H7 (cell line): ENCODE measurements at regions not wholly inside any gene's neighbourhood (a gene's known extent, or its start where the extent isn't known, plus 50 kb on each side); places are given as distances from the start of the nearest gene placed in this dataset.
"Not testable (repeated sequence)": the region's sequence is repeated elsewhere in the genome, so short reads cannot be mapped to it uniquely, and the experiment has no call there.

Source experiments
- DNase-seq: peaks from one replicate; pipeline ENCODE4 v3.0.0; 2012
- H3K27me3 ChIP-seq: 2 replicates; pipeline ENCODE4 v1.6.0; 2011; ENCODE audit warnings: mild to moderate bottlenecking, low read length; ENCODE audit not compliant: control insufficient read depth, insufficient read depth
- H3K36me3 ChIP-seq: replicated peaks from 2 replicates; pipeline ENCODE4 v1.5.1; 2011; ENCODE audit warnings: low read length; ENCODE audit not compliant: control insufficient read depth, insufficient read depth
- H3K4me3 ChIP-seq: 2 replicates; pipeline ENCODE4 v1.5.1; 2011; ENCODE audit warnings: low read depth, mild to moderate bottlenecking, control low read depth, low read length, moderate library complexity; ENCODE audit not compliant: insufficient read depth

DNA sequence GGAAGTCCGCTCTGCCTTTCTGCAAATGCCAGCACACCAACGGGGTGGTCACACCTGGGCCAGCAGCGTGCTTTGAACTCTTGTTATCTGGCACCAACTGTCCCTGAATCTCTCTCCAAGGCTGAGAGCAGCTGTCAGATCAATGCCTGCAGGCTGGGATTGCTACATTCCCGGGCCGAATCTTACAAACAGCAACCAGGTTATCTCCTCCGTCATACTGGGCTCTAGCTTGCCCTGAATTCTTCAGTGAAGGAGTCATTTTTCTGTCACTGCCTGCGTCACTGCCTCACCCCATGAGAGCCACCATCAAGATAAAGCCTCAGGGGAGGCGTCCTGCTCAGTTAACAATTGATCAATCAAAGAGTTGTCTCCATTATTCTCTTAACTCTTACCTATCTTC, 329.4 kb upstream of the PPARGC1A start:
- DNase-seq, result no peak
- Histone ChIP-seq H3K36me3 (no peaks in the 10 kb centered on the region), H3K4me3 (no peak overlapping the region), H3K27me3 (no peaks in the 10 kb centered on the region)

DNA sequence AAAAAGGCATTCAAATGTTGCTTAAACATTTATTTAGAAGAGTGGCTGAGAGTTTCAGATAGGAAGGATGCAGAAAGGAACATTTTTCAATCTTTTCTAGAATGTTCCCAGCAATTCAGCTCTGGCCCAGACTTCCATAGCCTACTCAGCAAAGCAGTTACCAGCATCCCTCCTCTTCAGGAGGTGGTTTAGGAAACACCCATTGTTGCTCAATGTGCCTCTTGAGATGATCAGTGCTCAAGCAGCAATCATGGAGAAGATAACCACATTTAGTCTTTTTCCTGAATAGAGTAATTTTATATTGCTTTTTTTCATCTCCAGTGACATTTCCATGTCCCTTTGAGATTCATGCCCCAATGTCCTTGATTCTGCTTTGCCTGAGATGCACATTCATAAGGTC, 328.7 kb upstream of the PPARGC1A start:
- H3K27me3 ChIP-seq, result no peaks in the 10 kb centered on the region
- no peak overlapping the region for H3K4me3 ChIP-seq
- DNase-seq, result no peak
- no peaks in the 10 kb centered on the region for H3K36me3 ChIP-seq

DNA sequence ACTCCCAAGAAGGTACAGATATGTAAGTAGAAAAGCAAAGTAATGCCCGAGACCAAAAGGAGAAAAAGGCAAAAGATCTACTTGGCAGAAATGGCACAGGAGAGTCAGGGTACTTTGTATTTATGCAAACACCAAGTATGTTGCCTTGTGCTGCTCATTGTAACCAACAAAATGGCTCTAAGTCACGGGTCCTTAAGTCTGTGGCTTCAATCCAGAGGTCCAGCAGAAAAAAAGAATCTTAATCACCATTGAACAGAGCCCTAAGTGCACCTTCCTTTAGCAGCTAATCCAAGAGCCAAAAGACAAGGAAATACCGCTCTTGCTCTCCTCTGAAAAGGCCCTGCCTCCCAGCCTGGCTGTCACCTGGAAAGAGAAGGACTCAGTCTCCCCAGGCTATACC, 324.9 kb upstream of the PPARGC1A start:
- Histone ChIP-seq H3K4me3 (no peak overlapping the region), H3K36me3 (no peaks in the 10 kb centered on the region), H3K27me3 (no peaks in the 10 kb centered on the region)
- no peak for DNase-seq

DNA sequence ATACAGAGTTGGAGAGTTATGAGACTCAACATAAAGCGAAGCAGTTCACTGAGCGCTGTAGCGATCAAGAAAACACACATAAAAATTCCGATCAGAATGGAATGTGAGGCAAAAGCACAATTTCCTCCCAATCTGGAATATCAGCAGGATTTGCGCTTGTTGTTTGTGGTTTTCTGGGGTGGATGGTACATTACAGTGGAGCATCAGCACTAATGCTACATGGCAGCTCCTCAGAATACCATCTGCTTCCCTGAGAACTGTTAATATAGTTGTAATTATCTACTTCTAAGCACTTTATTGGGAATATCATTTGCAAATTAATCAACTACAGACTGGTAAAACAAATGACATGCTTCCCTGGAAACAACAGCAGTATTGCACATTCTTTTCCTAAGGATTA, 324.1 kb upstream of the PPARGC1A start:
- H3K27me3 ChIP-seq, result no peaks in the 10 kb centered on the region
- H3K36me3 ChIP-seq, result no peaks in the 10 kb centered on the region
- no peak for DNase-seq
- H3K4me3 ChIP-seq, result no peak overlapping the region

DNA sequence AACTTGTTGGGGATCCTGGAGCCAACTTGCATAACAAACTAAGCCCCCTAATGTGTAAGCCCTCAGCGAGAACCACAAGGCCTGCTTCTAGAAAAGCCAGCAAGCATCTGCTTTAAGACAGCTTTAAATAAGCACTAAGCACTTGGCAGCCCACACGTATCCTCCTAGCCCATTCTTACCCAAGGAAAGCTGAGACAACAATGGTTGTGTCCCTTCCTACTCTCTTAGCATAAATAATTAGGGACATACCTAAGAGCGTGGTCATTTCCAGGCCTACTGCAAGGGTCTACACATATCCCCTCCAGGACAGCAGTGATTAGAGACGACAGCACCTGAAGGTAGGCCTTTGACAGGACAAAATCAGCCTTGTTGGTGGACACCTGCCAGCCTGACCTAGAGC, 322.8 kb upstream of the PPARGC1A start:
- no peak for DNase-seq
- Histone ChIP-seq H3K27me3 (no peaks in the 10 kb centered on the region), H3K4me3 (no peak overlapping the region), H3K36me3 (no peaks in the 10 kb centered on the region)

DNA sequence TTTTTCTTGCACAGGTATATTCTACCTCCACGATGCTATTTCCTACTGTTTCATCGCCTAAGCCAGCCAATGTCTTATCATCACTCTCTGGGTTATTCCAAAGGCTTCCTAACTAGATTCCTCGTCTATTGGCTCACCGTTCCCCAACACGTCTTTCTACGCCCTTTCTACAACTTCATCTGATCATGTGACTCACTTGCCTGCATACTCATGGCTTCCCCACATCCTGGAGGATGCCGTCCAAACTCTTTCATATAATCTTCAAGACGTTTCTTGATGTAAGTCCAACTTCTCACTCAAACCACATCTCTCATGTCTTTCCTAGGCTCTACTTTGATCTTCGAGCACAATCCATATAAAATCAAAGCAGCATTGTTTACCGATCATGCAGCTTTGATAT, 322.0 kb upstream of the PPARGC1A start:
- DNase-seq, result no peak
- no peaks in the 10 kb centered on the region for H3K27me3 ChIP-seq
- H3K36me3 ChIP-seq, result no peaks in the 10 kb centered on the region
- no peak overlapping the region for H3K4me3 ChIP-seq

DNA sequence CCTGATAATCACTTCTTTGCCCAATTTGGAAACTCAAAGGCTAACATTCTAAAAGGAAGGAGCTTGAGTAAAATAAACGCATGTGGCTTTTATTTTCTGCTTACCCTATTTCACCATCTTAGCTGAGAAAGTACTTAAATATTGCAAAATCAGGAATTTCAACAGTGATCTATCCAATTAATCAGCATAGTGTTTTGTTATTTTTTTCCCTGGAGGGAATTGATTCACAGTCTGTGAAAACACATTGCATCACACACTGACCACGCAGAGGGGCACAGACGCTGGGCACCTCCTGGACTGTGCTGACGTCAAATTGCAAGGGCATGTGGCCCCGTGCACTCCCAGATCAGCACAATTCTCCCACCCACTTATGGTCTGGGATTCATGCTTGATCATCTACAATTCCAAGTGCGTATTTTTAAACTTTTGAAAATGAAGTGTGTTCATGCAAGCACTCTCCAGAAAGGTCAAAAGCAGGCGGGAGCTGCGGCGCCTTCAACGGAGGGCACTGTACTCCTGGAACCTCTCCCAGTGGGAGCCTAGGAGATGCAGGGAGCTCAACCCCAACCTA, 320.6 kb upstream of the PPARGC1A start:
- no peaks in the 10 kb centered on the region for H3K36me3 ChIP-seq
- H3K27me3 ChIP-seq, result no peaks in the 10 kb centered on the region
- H3K4me3 ChIP-seq, result no peak overlapping the region
- DNase-seq, result no peak

DNA sequence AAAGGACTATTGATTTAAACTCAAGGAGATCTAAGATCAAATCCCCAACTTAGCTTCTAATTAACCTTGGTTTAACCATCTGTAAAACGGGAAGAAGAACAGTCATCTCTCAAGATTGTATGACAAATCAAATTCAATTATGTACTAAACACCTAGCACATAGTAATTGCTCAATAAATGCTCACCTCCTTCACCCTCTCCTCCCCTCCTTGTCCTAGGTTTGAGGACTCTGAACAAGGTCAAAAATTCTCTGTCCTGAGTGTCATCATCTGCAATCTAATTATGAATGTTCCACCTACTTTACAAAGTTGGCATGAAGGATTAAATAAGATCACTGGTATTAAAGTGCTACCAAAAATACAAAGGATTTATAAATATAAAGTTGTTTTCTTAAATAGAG, 320.1 kb upstream of the PPARGC1A start:
- Histone ChIP-seq H3K4me3 (no peak overlapping the region), H3K36me3 (no peaks in the 10 kb centered on the region), H3K27me3 (no peaks in the 10 kb centered on the region)
- no peak for DNase-seq

DNA sequence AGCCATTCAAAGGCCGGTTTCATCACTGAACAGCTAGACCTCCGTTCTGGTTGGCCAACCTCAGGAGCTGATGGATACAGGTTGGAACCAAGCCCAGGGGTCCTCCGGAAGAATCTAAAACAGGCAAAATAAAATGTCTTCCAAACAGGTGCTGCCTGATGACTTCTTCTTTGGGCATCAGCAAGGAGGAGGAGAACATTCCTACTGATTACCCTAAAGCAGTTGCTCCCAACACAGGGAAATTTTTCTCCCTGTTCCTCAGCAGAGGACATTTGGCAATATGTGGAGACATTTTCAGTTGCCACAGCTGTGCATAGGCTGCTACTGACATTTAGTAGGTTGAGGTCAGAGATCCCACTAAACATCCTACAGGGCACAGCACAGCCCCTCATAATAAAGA, 319.3 kb upstream of the PPARGC1A start:
- DNase-seq, result no peak
- H3K36me3 ChIP-seq, result no peaks in the 10 kb centered on the region
- no peaks in the 10 kb centered on the region for H3K27me3 ChIP-seq
- no peak overlapping the region for H3K4me3 ChIP-seq

DNA sequence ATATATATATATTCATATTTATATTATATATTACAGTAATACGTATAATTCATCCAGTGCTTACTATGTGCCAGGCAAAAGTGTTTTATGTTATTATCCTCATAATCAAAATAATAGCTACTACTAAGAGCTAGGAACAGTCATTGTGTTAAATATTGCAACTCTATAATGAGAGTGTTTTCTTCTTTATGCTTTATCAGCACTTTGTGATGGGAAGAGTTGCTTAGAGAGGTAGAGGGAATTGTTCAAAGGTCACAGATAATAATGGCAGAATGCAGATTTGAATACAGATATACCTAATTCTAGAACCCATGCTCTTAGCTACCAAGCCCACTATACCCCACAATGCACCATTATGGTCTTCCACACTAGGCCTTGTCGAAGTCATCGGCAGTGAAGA, 318.8 kb upstream of the PPARGC1A start:
- Histone ChIP-seq H3K27me3 (no peaks in the 10 kb centered on the region), H3K36me3 (no peaks in the 10 kb centered on the region), H3K4me3 (no peak overlapping the region)
- DNase-seq, result no peak

DNA sequence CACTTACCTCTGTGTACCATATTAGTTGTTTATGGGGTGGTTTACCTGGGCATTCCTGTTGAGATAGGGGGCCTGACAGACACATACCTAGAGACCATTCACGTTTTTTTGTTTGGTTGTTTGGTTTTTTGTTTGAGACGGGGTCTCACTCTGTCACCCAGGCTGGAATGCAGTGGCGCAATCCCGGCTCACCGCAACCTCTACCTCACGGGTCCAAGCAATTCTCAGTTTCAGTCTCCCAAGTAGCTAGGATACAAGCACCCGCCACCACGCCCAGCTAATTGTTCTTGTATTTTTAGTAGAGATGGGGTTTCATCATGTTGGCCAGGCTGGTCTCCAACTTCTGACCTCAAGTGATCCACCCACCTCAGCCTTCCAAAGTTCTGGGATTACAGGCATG, 314.9 kb upstream of the PPARGC1A start:
- not testable (repeated sequence) for H3K27me3 ChIP-seq, DNase-seq, H3K4me3 ChIP-seq, H3K36me3 ChIP-seq

DNA sequence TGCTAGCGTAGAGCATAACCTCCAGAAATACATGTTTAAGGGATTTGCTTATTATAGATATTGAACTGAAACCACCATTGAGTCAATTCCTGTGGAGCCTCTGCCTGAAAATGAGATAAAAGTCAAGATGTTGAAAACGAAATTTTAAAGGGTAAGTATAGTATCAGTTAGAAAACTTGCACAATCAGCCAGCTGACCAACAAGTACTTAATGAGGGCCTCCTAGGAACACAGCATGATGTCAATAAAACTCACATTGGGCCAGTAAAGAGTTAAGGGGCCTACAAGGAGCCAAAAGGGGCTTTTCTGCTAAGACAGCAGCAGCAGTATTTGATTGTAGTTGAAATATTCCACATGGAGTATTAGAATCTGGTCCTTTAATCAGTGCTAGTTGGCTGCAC, 314.1 kb upstream of the PPARGC1A start:
- Histone ChIP-seq H3K4me3 (no peak overlapping the region), H3K27me3 (no peaks in the 10 kb centered on the region), H3K36me3 (no peaks in the 10 kb centered on the region)
- no peak for DNase-seq

DNA sequence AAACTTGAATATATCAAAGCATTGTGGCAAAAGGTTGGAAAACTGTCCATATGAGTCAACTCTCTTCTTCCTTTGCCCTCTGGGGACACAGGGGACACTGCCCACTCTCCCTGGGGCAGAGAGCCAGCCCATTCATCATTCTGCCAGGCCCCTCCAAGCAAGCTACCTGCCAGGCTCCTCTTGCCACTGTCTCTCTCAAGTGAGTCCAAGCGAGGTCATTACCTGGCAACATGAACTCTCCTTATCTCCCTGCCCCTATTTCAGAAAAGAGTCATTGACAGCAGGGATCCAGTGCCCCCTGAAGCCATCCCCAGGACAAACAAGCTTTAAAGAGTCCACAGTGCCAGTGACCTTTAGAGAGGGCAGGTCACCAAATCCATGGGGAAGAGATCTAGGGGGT, 312.7 kb upstream of the PPARGC1A start:
- H3K27me3 ChIP-seq, result no peaks in the 10 kb centered on the region
- DNase-seq, result no peak
- no peaks in the 10 kb centered on the region for H3K36me3 ChIP-seq
- H3K4me3 ChIP-seq, result no peak overlapping the region

DNA sequence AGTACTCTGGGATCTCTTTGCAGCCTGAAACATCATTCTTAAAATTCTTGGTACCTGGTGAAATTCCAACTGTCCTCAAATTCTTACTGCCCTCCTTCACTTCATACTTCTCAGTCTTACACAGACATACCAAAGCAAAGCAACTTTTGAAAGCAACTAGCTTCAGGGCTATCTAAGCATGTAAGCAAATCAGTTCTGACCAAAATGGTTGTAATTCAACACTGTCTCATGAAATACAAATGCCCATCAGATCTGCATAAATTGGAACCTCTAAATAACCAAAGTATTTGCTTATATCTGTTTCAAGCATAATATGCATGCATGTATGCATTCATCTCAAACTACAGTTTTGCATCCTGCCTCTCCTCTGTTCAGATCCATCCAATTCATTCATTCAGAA, 308.1 kb upstream of the PPARGC1A start:
- no peak for DNase-seq
- H3K27me3 ChIP-seq, result no peaks in the 10 kb centered on the region
- no peak overlapping the region for H3K4me3 ChIP-seq
- H3K36me3 ChIP-seq, result no peaks in the 10 kb centered on the region

DNA sequence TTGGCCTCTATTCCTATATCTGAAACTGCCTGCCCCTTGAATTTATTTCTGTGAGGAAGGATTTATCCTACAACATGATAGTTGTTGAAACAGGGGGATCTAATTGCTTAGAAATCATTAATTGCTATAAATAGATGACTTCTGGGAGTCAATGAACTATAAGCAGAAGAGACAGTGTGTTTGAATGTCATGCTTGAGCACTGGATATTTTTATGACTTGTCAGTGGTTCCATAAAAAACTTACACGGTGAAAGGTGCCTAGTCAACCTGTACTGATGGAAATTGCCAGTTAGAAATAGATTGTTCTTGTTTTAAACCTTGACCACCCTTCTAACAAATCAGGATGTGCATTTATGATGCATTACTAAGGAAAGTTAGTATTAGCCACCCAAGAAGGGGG, 306.9 kb upstream of the PPARGC1A start:
- no peak for DNase-seq

DNA sequence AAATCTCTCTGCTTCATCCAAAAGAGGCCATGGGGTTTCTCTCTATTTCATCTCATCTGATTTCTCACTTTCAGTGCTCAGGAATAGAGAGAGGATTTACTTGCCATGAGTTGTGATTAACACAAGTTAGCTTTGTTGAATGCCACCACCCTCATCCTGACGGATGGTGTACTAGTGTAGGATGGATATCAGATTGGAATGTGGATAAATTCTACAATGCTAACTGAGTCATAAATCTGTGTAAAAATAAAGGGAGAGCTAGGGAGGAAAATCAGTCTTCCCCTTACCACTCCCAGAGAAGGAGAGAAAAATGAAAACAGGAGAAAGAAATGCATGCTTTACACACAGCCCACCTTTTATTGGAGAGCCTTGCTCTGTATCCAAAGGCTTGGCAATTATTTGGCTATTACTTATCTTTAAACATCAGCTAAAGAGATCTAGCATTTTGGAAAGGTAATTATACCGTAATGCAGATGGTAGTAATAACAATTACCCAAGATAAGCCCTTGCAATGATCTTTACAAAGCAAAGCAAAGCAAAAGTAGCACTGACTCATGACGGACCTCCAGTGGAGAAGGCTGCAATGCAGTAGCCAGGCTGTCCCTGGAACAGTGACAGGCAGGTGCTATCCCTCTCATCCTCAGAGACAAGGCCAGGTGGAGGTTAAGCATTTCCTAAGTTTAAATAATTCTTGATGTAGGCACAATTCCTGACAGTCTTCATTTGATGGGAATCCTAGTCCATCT, 306.3 kb upstream of the PPARGC1A start:
- Histone ChIP-seq H3K36me3 (no peaks in the 10 kb centered on the region), H3K4me3 (no peak overlapping the region), H3K27me3 (no peaks in the 10 kb centered on the region)
- no peak for DNase-seq

More for the DNA sequence above, 306.9 kb upstream of the PPARGC1A start:
- Histone ChIP-seq H3K36me3 (no peaks in the 10 kb centered on the region), H3K27me3 (no peaks in the 10 kb centered on the region), H3K4me3 (no peak overlapping the region)
